ENCODE measurements at regions not wholly inside any gene's neighbourhood (a gene's known extent, or its start where the extent isn't known, plus 50 kb on each side); places are given as distances from the start of the nearest gene placed in this dataset.

DNA sequence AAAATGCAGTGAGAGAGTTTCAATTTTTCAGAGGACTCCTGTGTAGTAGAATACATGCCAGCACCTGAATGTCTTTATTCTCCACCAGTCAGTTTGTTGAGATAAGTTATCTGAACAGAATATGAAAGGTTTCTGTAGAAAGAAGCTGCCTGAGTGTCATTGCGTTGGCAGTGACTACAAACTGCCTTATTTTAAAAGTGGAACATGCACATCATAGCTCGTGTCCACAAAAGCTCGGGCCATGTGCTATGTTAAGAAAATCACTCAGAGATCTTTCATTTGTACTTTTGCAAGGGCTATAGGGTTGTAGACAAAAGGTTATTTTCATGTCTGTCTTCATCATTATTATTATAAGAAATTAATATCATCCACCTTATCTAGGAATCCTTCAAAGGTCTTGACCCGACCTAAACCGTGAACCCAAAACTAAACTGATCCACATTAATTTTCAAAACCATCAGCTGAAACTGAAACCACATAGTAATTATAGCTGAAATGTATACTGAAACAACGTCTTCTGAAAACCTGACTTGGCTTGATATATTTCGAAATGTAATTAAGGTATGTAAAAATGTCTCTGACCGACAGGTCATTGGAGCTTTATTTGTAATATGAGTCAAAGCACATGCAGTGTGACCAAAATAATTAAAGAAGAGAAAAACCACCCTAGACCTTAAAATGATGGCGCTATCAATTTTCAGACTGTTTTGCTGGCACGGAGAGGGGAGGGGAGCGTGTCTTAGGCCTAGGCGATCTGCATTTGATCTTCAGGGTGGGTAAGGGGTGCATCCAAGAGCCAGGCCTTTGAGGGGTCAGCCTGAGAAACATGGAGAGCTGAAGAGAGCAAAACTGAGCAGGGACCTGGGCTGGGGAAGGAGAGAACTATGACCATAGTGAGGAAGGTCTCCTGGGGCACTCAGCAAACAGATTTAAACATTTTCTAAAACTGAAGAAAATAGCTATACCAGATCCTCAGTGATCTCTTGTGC, 232.1 kb downstream of the SOX11 start:
- no peak for TF ChIP-seq POLR2A (IDR thresholded peaks at IDR 0.05; ENCODE audit: low read length)
- no peak for TF ChIP-seq GATA1 (IDR thresholded peaks at IDR 0.05; ENCODE audit: low read depth, low read length)
